HCT116 (cell line): ENCODE measurements at regions not wholly inside any gene's neighbourhood (a gene's known extent, or its start where the extent isn't known, plus 50 kb on each side); places are given as distances from the start of the nearest gene placed in this dataset.

ENCODE experiments used
- ATAC-seq: fragments of 200-7000 bp; cut with Tn5 transposase; 2 replicates; pipeline ENCODE4 v1.9.1; 2020; ENCODE audit warnings: mild to moderate bottlenecking, moderate library complexity
- BruUV-seq: library from RNA; stranded (reverse); fragments of 400-500 nt; replicated peaks from 2 replicates; lab custom pipeline; 2021; lab: Mats Ljungman, UMichigan
- CTCF ChIA-PET: fragments of 300-600 bp; sonication (Branson Sonifier 250); formaldehyde crosslinking; loops from one replicate; lab custom pipeline; 2021; ENCODE audit warnings: antibody characterized with exemption; lab: Charles Lee
- POLR2A ChIA-PET: fragments of 300-600, 350-600 bp; sonication (Branson Sonifier 250); formaldehyde crosslinking; loops from one replicate; lab custom pipeline; 2021; ENCODE audit warnings: antibody characterized with exemption; lab: Charles Lee
- RAD21 ChIA-PET, 2 experiments: fragments of 300-600 bp; sonication (Branson Sonifier 250); formaldehyde crosslinking; loops; one replicate each; lab custom pipeline; 2023; ENCODE audit warnings: low total read pairs in 2 of 2; ENCODE audit not compliant: uncharacterized antibody in 2 of 2, unreplicated experiment in 2 of 2, low non-redundant PET in 1 of 2; lab: Charles Lee
- DNase-seq: peaks from one replicate; pipeline ENCODE4 v3.0.0-alpha.2; 2010; ENCODE audit warnings: low read depth, low spot score
- H2AFZ ChIP-seq: fragments of 200-600 bp; shearing (Covaris generic), sonication (generic); 2 replicates; pipeline ENCODE4 v1.6.1; 2017; ENCODE audit warnings: low read depth, mixed run types, mixed read lengths, antibody characterized with exemption, low read length; ENCODE audit not compliant: poor library complexity, severe bottlenecking
- H3K27ac ChIP-seq: 2 replicates; pipeline ENCODE4 v1.5.1; 2012; ENCODE audit warnings: low read depth, low read length
- H3K27me3 ChIP-seq: fragments of 200-600 bp; sonication (generic); 2 replicates; pipeline ENCODE4 v1.6.1; 2016; ENCODE audit warnings: mixed run types, low read length, mixed read lengths; ENCODE audit not compliant: insufficient read depth
- H3K36me3 ChIP-seq, 2 experiments: fragments of 200-500 bp in 1 of 2; fragments of 200-600 bp in 1 of 2; sonication (Bioruptor generic) in 1 of 2; sonication (generic) in 1 of 2; 2 replicates each; pipeline versions ENCODE4 v1.5.1 to v1.6.1; 2014 to 2016; ENCODE audit warnings: low read length in 2 of 2, inconsistent platforms in 1 of 2, mixed read lengths in 1 of 2, mixed run types in 1 of 2; ENCODE audit not compliant: insufficient read depth in 2 of 2, control insufficient read depth in 1 of 2
- H3K4me1 ChIP-seq, 2 experiments: fragments of 200-600 bp in 1 of 2; sonication (generic) in 1 of 2; 2 replicates each; pipeline versions ENCODE4 v1.5.1 to v1.6.1; 2012 to 2017; ENCODE audit warnings: low read length in 2 of 2, inconsistent platforms in 1 of 2, mild to moderate bottlenecking in 1 of 2, mixed read lengths in 1 of 2, mixed run types in 1 of 2, moderate library complexity in 1 of 2; ENCODE audit not compliant: insufficient read depth in 2 of 2, control insufficient read depth in 1 of 2
- H3K4me2 ChIP-seq: fragments of 200-600 bp; sonication (generic); 2 replicates; pipeline ENCODE4 v1.6.1; 2017; ENCODE audit warnings: mixed run types, low read length, mixed read lengths
- H3K4me3 ChIP-seq, 2 experiments: fragments of 200-600 bp in 1 of 2; sonication (generic) in 1 of 2; replicated peaks in 1 of 2; 2 replicates each; pipeline ENCODE4 v1.5.1; 2011 to 2016; ENCODE audit warnings: low read length in 2 of 2, control low read depth in 1 of 2, low read depth in 1 of 2, mild to moderate bottlenecking in 1 of 2, mixed read lengths in 1 of 2, mixed run types in 1 of 2
- H3K79me2 ChIP-seq: fragments of 200-600 bp; sonication (generic); 2 replicates; pipeline ENCODE4 v1.6.1; 2017; ENCODE audit warnings: mild to moderate bottlenecking, mixed run types, low read length, moderate library complexity, mixed read lengths; ENCODE audit not compliant: insufficient read depth
- H3K9ac ChIP-seq: fragments of 200-600 bp; sonication (generic); 2 replicates; pipeline ENCODE4 v1.6.1; 2016; ENCODE audit warnings: low read length, mixed read lengths
- H3K9me2 ChIP-seq: fragments of 200-600 bp; sonication (generic), shearing (Covaris generic); 2 replicates; pipeline ENCODE4 v1.6.1; 2017; ENCODE audit warnings: mixed run types, mild to moderate bottlenecking, moderate library complexity; ENCODE audit not compliant: insufficient read depth
- H3K9me3 ChIP-seq, 2 experiments: fragments of 200-500 bp in 1 of 2; fragments of 200-600 bp in 1 of 2; sonication (Bioruptor generic) in 1 of 2; sonication (generic) in 1 of 2; 2 replicates each; pipeline ENCODE4 v1.6.1; 2014 to 2017; ENCODE audit warnings: low read length in 2 of 2, mixed read lengths in 2 of 2, inconsistent platforms in 1 of 2, low read depth in 1 of 2, mild to moderate bottlenecking in 1 of 2, mixed run types in 1 of 2, moderate library complexity in 1 of 2; ENCODE audit not compliant: control insufficient read depth in 1 of 2, insufficient read depth in 1 of 2
- H4K20me1 ChIP-seq: fragments of 200-600 bp; sonication (generic), shearing (Covaris generic); 2 replicates; pipeline ENCODE4 v1.6.1; 2017; ENCODE audit warnings: mixed run types, mild to moderate bottlenecking, moderate library complexity; ENCODE audit not compliant: insufficient read depth
- CTCF ChIP-seq, 3 experiments: fragments of 200-600 bp in 1 of 3; sonication (generic) in 1 of 3; IDR thresholded peaks in 2 of 3; conservative IDR thresholded peaks in 1 of 3; 2 replicates each; pipeline ENCODE4 v1.5.1; 2012 to 2017; ENCODE audit warnings: low read depth in 2 of 3, low read length in 2 of 3, antibody characterized with exemption in 1 of 3, borderline replicate concordance in 1 of 3, control low read depth in 1 of 3, mild to moderate bottlenecking in 1 of 3, mixed read lengths in 1 of 3, mixed run types in 1 of 3, moderate library complexity in 1 of 3; ENCODE audit not compliant: insufficient read depth in 1 of 3
- POLR2A ChIP-seq: IDR thresholded peaks from 2 replicates; pipeline ENCODE4 v1.7.0; 2011; ENCODE audit warnings: borderline replicate concordance; ENCODE audit not compliant: insufficient read depth, insufficient read length; ENCODE audit errors: extremely low read depth
- RAD21 ChIP-seq: IDR thresholded peaks from 2 replicates; pipeline ENCODE4 v1.6.1; 2012; ENCODE audit warnings: low read depth, mild to moderate bottlenecking
- SIN3A ChIP-seq: IDR thresholded peaks from 2 replicates; pipeline ENCODE4 v1.6.1; 2012; ENCODE audit warnings: low read depth
- intact Hi-C: fragments of 100-400 bp; cut with micrococcal nuclease; formaldehyde crosslinking; loops from 2 replicates; pipeline ENCODE4 v1.10.0; 2022
- TF ChIP-seq, protein P1 (sequence below): IDR thresholded peaks from 2 replicates; pipeline ENCODE4 v1.6.1; 2012; ENCODE audit warnings: low read depth

GRCh38 chr11:33525789-33526188 lies 174.8 kb downstream of the C11orf91 start:
- 0 out of 2 replicates have a peak, but pooled peaks have one; percentile 17 for ATAC-seq
- Histone ChIP-seq H3K9me3 (no peaks in the 10 kb centered on the region), H2AFZ (no peak overlapping the region), H3K9me2 (no peaks in the 10 kb centered on the region), H4K20me1 (no peaks in the 10 kb centered on the region), H3K4me3 (no peak overlapping the region), H3K79me2 (no peaks in the 10 kb centered on the region), H3K4me2 (no peak overlapping the region), H3K9ac (no peak overlapping the region), H3K4me1 (no peaks in the 10 kb centered on the region), H3K27ac (no peak overlapping the region), H3K27me3 (no peaks in the 10 kb centered on the region), H3K36me3 (no peaks in the 10 kb centered on the region)
- no peak for DNase-seq
- ChIA-PET RAD21 (no interaction called here), POLR2A (no interaction called here), CTCF (no interaction called here)
- intact Hi-C loops = no loop called here
- TF ChIP-seq POLR2A = no peak
- TF ChIP-seq CTCF (IDR thresholded peaks at IDR 0.05 in 2 of 3, conservative IDR thresholded peaks at IDR 0.05 in 1 of 3; ENCODE audit: borderline replicate concordance in 1 of 3, insufficient read depth in 1 of 3, low read depth in 2 of 3, low read length in 2 of 3) = no peak
- TF ChIP-seq, protein P1, sequence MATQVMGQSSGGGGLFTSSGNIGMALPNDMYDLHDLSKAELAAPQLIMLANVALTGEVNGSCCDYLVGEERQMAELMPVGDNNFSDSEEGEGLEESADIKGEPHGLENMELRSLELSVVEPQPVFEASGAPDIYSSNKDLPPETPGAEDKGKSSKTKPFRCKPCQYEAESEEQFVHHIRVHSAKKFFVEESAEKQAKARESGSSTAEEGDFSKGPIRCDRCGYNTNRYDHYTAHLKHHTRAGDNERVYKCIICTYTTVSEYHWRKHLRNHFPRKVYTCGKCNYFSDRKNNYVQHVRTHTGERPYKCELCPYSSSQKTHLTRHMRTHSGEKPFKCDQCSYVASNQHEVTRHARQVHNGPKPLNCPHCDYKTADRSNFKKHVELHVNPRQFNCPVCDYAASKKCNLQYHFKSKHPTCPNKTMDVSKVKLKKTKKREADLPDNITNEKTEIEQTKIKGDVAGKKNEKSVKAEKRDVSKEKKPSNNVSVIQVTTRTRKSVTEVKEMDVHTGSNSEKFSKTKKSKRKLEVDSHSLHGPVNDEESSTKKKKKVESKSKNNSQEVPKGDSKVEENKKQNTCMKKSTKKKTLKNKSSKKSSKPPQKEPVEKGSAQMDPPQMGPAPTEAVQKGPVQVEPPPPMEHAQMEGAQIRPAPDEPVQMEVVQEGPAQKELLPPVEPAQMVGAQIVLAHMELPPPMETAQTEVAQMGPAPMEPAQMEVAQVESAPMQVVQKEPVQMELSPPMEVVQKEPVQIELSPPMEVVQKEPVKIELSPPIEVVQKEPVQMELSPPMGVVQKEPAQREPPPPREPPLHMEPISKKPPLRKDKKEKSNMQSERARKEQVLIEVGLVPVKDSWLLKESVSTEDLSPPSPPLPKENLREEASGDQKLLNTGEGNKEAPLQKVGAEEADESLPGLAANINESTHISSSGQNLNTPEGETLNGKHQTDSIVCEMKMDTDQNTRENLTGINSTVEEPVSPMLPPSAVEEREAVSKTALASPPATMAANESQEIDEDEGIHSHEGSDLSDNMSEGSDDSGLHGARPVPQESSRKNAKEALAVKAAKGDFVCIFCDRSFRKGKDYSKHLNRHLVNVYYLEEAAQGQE = no peak
- no peak for TF ChIP-seq RAD21
- no peak for TF ChIP-seq SIN3A
- no TSS peak for BruUV-seq
